ENCODE measurements at regions not wholly inside any gene's neighbourhood (a gene's known extent, or its start where the extent isn't known, plus 50 kb on each side); places are given as distances from the start of the nearest gene placed in this dataset.

DNA sequence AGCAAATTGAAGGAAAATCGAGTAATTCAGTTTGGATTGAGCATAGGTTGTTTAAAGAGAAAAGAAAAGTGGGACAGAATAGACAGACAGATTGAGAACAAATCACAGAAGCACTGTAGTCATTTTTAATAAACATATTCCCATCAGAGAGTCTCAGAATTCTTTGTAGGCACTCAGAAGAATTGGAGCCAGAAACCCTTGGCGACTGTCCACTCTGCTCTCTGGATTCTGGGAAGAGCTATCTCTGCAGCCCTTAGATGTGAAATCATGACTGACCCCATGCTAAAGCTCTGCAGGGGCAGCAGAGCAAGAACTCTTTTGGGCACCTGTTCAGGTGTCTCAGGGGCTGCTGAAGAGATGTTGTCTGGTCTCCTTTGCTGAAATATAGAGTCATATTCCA lies 223.7 kb upstream of the KIRREL3 start:
- H3K4me3 ChIP-seq (ENCODE audit: control insufficient read depth, low read depth, low read length), result no peak overlapping the region
- no peak for TF ChIP-seq CTCF (IDR thresholded peaks at IDR 0.05; ENCODE audit: control insufficient read depth, insufficient read depth, low read depth, low read length, missing control alignments)
- no peak for DNase-seq (ENCODE audit: low read depth)

- no peak for DNase-seq (ENCODE audit: low read depth)
- no peak for TF ChIP-seq CTCF (IDR thresholded peaks at IDR 0.05; ENCODE audit: control insufficient read depth, insufficient read depth, low read depth, low read length, missing control alignments)
Observed at GRCh38 chr11:127223633-127224032, 223.1 kb upstream of the KIRREL3 start.

GRCh38 chr11:127223026-127223425 lies 222.5 kb upstream of the KIRREL3 start:
- H3K4me3 ChIP-seq (ENCODE audit: control insufficient read depth, low read depth, low read length), result no peak overlapping the region
- no peak for DNase-seq (ENCODE audit: low read depth)
- TF ChIP-seq CTCF (IDR thresholded peaks at IDR 0.05; ENCODE audit: control insufficient read depth, insufficient read depth, low read depth, low read length, missing control alignments), result no peak

More at GRCh38 chr11:127223633-127224032, 223.1 kb upstream of the KIRREL3 start:
- H3K4me3 ChIP-seq (ENCODE audit: control insufficient read depth, low read depth, low read length), result no peak overlapping the region

DNA sequence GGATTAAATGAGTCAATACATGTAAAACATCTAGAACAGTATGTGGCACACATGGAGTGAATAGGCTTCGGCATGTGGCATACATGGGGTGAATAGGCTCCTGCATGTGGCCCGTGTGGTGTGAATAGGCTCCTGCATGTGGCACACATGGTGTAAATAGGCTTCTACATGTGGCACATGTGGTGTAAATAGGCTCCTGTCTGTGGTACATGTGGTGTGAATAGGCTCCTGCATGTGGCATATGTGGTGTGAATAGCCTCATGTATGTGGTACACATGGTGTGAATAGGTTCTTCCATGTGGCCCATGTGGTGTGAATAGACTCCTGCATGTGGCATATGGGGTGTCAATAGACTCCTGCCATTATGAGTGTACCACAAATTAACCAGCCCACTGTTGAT lies 219.1 kb upstream of the KIRREL3 start:
- no peak for TF ChIP-seq CTCF (IDR thresholded peaks at IDR 0.05; ENCODE audit: control insufficient read depth, insufficient read depth, low read depth, low read length, missing control alignments)
- no peak for DNase-seq (ENCODE audit: low read depth)
- H3K4me3 ChIP-seq (ENCODE audit: control insufficient read depth, low read depth, low read length), result no peak overlapping the region

DNA sequence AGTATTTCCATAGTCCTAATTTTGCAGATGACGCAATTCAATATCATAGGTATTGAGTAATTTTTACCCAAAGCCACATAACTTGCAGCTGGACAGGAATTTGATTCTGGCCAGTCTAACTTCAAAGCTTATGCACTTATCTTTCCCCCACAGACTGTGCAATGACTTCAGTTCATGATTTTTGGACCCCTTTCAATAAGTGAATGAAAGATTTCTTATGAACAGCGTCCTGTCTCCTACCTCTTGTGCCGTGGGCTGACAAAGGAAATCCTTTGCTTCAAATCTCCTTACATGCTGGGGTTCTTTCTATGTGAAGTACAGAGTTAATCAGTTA lies 217.7 kb upstream of the KIRREL3 start:
- H3K4me3 ChIP-seq (ENCODE audit: control insufficient read depth, low read depth, low read length), result no peak overlapping the region
- no peak for TF ChIP-seq CTCF (IDR thresholded peaks at IDR 0.05; ENCODE audit: control insufficient read depth, insufficient read depth, low read depth, low read length, missing control alignments)

DNA sequence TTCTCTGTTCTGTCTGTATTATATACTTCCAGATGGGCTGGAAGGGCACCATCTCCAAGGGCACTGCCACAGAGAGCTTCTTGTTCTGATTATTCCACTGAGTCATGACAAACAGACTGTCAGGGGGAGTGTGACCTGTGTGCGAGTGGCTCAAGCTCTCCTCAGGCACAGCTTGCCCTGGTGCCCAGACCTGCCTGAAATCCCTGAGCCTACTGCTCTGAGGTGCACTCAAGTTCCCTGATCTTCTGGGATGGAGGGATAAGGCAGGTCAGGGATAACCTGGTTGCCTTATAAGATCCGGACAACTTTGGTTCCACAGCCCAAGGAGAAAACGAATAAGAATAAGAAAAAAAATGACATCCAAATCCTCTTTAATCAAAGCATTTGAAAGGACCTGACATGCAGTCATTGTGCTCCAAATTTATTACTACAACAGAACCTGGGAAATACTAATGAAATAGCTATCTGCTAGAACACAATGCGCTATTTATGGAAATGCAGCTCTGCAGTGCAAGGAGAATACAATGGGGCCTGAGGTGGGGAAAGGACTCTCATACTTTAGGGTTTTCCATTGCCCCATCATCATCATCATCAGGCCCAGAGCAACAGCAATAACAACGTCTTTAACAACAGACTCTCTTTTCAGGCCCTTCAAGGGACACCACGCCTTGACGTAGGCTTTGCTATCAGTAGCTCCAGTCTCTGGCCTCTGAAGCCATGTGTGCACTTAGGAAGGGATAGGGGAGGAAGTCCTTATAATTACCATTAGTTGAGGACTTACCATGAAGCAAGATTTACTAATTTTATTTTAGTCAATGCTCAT lies 217.1 kb upstream of the KIRREL3 start:
- TF ChIP-seq CTCF (IDR thresholded peaks at IDR 0.05; ENCODE audit: control insufficient read depth, insufficient read depth, low read depth, low read length, missing control alignments), result no peak
- no peak for DNase-seq (ENCODE audit: low read depth)

More for the DNA sequence above, 217.7 kb upstream of the KIRREL3 start:
- no peak for DNase-seq (ENCODE audit: low read depth)

More for the DNA sequence above, 217.1 kb upstream of the KIRREL3 start:
- H3K4me3 ChIP-seq (ENCODE audit: control insufficient read depth, low read depth, low read length), result no peak overlapping the region

All from AG09309 (cell line).